HG02678 (cell line): ENCODE measurements at regions not wholly inside any gene's neighbourhood (a gene's known extent, or its start where the extent isn't known, plus 50 kb on each side); places are given as distances from the start of the nearest gene placed in this dataset.

Experiments
- ATAC-seq: cut with Tn5 transposase; IDR thresholded peaks from one replicate; pipeline ENCODE4 v1.9.1; 2021; ENCODE audit warnings: mild to moderate bottlenecking, moderate library complexity; ENCODE audit not compliant: unreplicated experiment

- no peak for ATAC-seq
Measured at GRCh38 chr9:129335464-129336129, 157.5 kb upstream of the IER5L start.

GRCh38 chr9:129334105-129334935 is 156.3 kb upstream of the IER5L start:
- no peak for ATAC-seq

GRCh38 chr9:129333617-129334104 is 155.6 kb upstream of the IER5L start:
- no peak for ATAC-seq

- no peak for ATAC-seq
Measured at GRCh38 chr9:129332581-129332980, 154.5 kb upstream of the IER5L start.

- no peak for ATAC-seq
Measured at GRCh38 chr9:129331772-129332500, 153.9 kb upstream of the IER5L start.

- ATAC-seq: no peak
Measured at GRCh38 chr9:129331493-129331765, 153.4 kb upstream of the IER5L start.

- ATAC-seq: no peak
Measured at GRCh38 chr9:129330711-129331492, 152.8 kb upstream of the IER5L start.

GRCh38 chr9:129328355-129329042 is 150.4 kb upstream of the IER5L start:
- no peak for ATAC-seq

- ATAC-seq: no peak
Measured at GRCh38 chr9:129327552-129328328, 149.7 kb upstream of the IER5L start.

GRCh38 chr9:129326061-129327005 is 148.3 kb upstream of the IER5L start:
- ATAC-seq: no peak

GRCh38 chr9:129324808-129325502 is 146.9 kb upstream of the IER5L start:
- no peak for ATAC-seq

GRCh38 chr9:129323999-129324553 is 146.0 kb upstream of the IER5L start:
- no peak for ATAC-seq

GRCh38 chr9:129323376-129323998 is 145.4 kb upstream of the IER5L start:
- no peak for ATAC-seq

- ATAC-seq: no peak
Measured at GRCh38 chr9:129322641-129323375, 144.7 kb upstream of the IER5L start.

- ATAC-seq: no peak
Measured at GRCh38 chr9:129322022-129322621, 144.1 kb upstream of the IER5L start.
